HepG2 (cell line): ENCODE measurements at regions not wholly inside any gene's neighbourhood (a gene's known extent, or its start where the extent isn't known, plus 50 kb on each side); places are given as distances from the start of the nearest gene placed in this dataset.

Source experiments
- ATAC-seq: fragments of 200-7000 bp; cut with Tn5 transposase; 3 replicates; pipeline ENCODE4 v1.9.1; 2020; ENCODE audit warnings: mild to moderate bottlenecking, moderate library complexity
- BruUV-seq: library from RNA; stranded (reverse); fragments of 400-500 nt; replicated peaks from 2 replicates; lab custom pipeline; 2021; lab: Mats Ljungman, UMichigan
- CTCF ChIA-PET: fragments of 300-600 bp; formaldehyde crosslinking; extraction: SDS; loops from one replicate; lab custom pipeline; 2021; ENCODE audit warnings: low total read pairs, inconsistent platforms, low intra/inter-chr PET ratio; lab: Yijun Ruan, JAX
- POLR2A ChIA-PET: fragments of 350-600 bp; sonication (Branson Sonifier 250); formaldehyde crosslinking; loops from one replicate; lab custom pipeline; 2020; ENCODE audit warnings: antibody characterized with exemption, inconsistent platforms; lab: Yijun Ruan, JAX
- DNase-seq: peaks from one replicate; pipeline ENCODE4 v3.0.0-alpha.2; 2015; ENCODE audit warnings: low spot score
- FAIRE-seq: peaks from 3 replicates; lab custom pipeline; 2011; peaks lifted over from hg19 to GRCh38; lab: Jason Lieb, UNC
- H2AFZ ChIP-seq: one replicate; pipeline ENCODE4 v1.6.1; 2011; ENCODE audit warnings: low read length, inconsistent platforms
- H3K27ac ChIP-seq: fragments of 300-600 bp; 3 replicates; pipeline ENCODE4 v1.8.0; 2011; ENCODE audit warnings: mixed run types, mild to moderate bottlenecking, mixed read lengths, low read length, inconsistent platforms; ENCODE audit not compliant: insufficient read depth; ENCODE audit errors: extremely low read length
- H3K27me3 ChIP-seq, 2 experiments: fragments of 200-600 bp in 1 of 2; 2 replicates in 1 of 2; 3 replicates in 1 of 2; pipeline versions ENCODE4 v1.6.0 to v1.8.0; 2011; ENCODE audit warnings: low read length in 2 of 2, mild to moderate bottlenecking in 2 of 2, moderate library complexity in 2 of 2, inconsistent platforms in 1 of 2; ENCODE audit not compliant: insufficient read depth in 2 of 2, control insufficient read depth in 1 of 2
- H3K36me3 ChIP-seq, 2 experiments: fragments of 200-600 bp in 1 of 2; replicated peaks in 1 of 2; 2 replicates in 1 of 2; 3 replicates in 1 of 2; pipeline versions ENCODE4 v1.5.1 to v1.8.0; 2011; ENCODE audit warnings: low read length in 2 of 2, inconsistent platforms in 1 of 2; ENCODE audit not compliant: insufficient read depth in 2 of 2, control insufficient read depth in 1 of 2
- H3K4me1 ChIP-seq: 2 replicates; pipeline ENCODE4 v1.5.1; 2012; ENCODE audit warnings: low read length, inconsistent platforms; ENCODE audit not compliant: insufficient read depth
- H3K4me2 ChIP-seq: 2 replicates; pipeline ENCODE4 v1.6.0; 2011; ENCODE audit warnings: low read depth, low read length, inconsistent platforms
- H3K4me3 ChIP-seq, 3 experiments: fragments of 200-600 bp in 1 of 3; sonication (generic), shearing (Covaris generic) in 1 of 3; replicated peaks in 1 of 3; 2 replicates each; pipeline ENCODE4 v1.5.1; 2011 to 2016; ENCODE audit warnings: low read length in 3 of 3, inconsistent platforms in 2 of 3, low read depth in 2 of 3, mild to moderate bottlenecking in 2 of 3, control low read depth in 1 of 3, mixed read lengths in 1 of 3; ENCODE audit not compliant: insufficient read depth in 1 of 3
- H3K79me2 ChIP-seq: one replicate; pipeline ENCODE4 v1.6.1; 2011; ENCODE audit warnings: low read length, inconsistent platforms; ENCODE audit not compliant: insufficient read depth
- H3K9ac ChIP-seq: 2 replicates; pipeline ENCODE4 v1.6.0; 2011; ENCODE audit warnings: mild to moderate bottlenecking, low read depth, low read length, inconsistent platforms; ENCODE audit not compliant: insufficient read depth
- H3K9me3 ChIP-seq: 2 replicates; pipeline ENCODE4 v1.5.1; 2012; ENCODE audit warnings: mild to moderate bottlenecking, low read length
- H4K20me1 ChIP-seq: 2 replicates; pipeline ENCODE4 v1.6.0; 2011; ENCODE audit warnings: inconsistent platforms, mild to moderate bottlenecking, low read length, moderate library complexity; ENCODE audit not compliant: insufficient read depth
- AGO2 ChIP-seq: fragments of 200-400 bp; formaldehyde crosslinking; optimal IDR thresholded peaks from 2 replicates; pipeline ENCODE3; 2017; ENCODE audit warnings: mild to moderate bottlenecking, low read depth, low read length, moderate library complexity
- CC2D1A ChIP-seq: sonication (generic); formaldehyde crosslinking; IDR thresholded peaks from 2 replicates; pipeline ENCODE4 v1.8.1; 2023; ENCODE audit warnings: mild to moderate bottlenecking, missing genetic modification reagents
- HNF4A ChIP-seq: sonication (generic); formaldehyde crosslinking; IDR thresholded peaks from 2 replicates; pipeline ENCODE4 v1.4.0; 2020; ENCODE audit warnings: missing genetic modification reagents
- MYNN ChIP-seq: sonication (generic); formaldehyde crosslinking; IDR thresholded peaks from 2 replicates; pipeline ENCODE4 v1.4.0; 2020; ENCODE audit warnings: mild to moderate bottlenecking, low read depth, missing genetic modification reagents
- NR2F2 ChIP-seq: IDR thresholded peaks from 2 replicates; pipeline ENCODE4 v1.6.1; 2012; ENCODE audit warnings: low read depth, inconsistent platforms, borderline replicate concordance
- SMAD3 ChIP-seq: sonication (generic); formaldehyde crosslinking; IDR thresholded peaks from 2 replicates; pipeline ENCODE4 v1.4.0; 2020; ENCODE audit warnings: missing genetic modification reagents
- SP1 ChIP-seq, 2 experiments: fragments of 450-650 bp in 1 of 2; sonication (generic) in 1 of 2; formaldehyde crosslinking in 1 of 2; IDR thresholded peaks; 2 replicates each; pipeline versions ENCODE4 v1.4.0 to v1.6.1; 2016 to 2020; ENCODE audit warnings: missing genetic modification reagents in 1 of 2
- SYNCRIP ChIP-seq: fragments of 200-400 bp; formaldehyde crosslinking; IDR thresholded peaks from 2 replicates; pipeline ENCODE4 v1.6.1; 2018; ENCODE audit warnings: mild to moderate bottlenecking, low read depth, low read length; ENCODE audit not compliant: insufficient read depth
- THAP11 ChIP-seq: IDR thresholded peaks from 2 replicates; pipeline ENCODE4 v1.6.1; 2016; ENCODE audit warnings: missing biosample characterization, missing genetic modification reagents
- ZMYM3 ChIP-seq: sonication (generic); formaldehyde crosslinking; IDR thresholded peaks from 2 replicates; pipeline ENCODE4 v1.5.1; 2020; ENCODE audit warnings: mild to moderate bottlenecking, missing genetic modification reagents
- ZNF484 ChIP-seq: sonication (generic); formaldehyde crosslinking; IDR thresholded peaks from 2 replicates; pipeline ENCODE4 v1.5.1; 2020; ENCODE audit warnings: mild to moderate bottlenecking, low read depth, missing genetic modification reagents, borderline replicate concordance
- ZNF558 ChIP-seq: sonication (generic); formaldehyde crosslinking; IDR thresholded peaks from 2 replicates; pipeline ENCODE4 v1.9.0; 2022; ENCODE audit warnings: mild to moderate bottlenecking, missing genetic modification reagents, borderline replicate concordance
- ZNF609 ChIP-seq: sonication (generic); formaldehyde crosslinking; IDR thresholded peaks from 2 replicates; pipeline ENCODE4 v1.4.0; 2020; ENCODE audit warnings: mild to moderate bottlenecking, missing genetic modification reagents, borderline replicate concordance
- ZXDC ChIP-seq: sonication (generic); formaldehyde crosslinking; IDR thresholded peaks from 2 replicates; pipeline ENCODE4 v1.5.0; 2020; ENCODE audit warnings: mild to moderate bottlenecking, missing genetic modification reagents
- WGBS: methylation state at CpG from one replicate; pipeline ENCODE4 v1.1.6; 2017; ENCODE audit warnings: low lambda C conversion rate; 5-methylcytosine and 5-hydroxymethylcytosine counted together
- in situ Hi-C: cut with HindIII; loops from 2 replicates; pipeline ENCODE4 v1.10.0; 2017; ENCODE audit warnings: low pct_unique_long_range_greater_than_20kb; ENCODE audit not compliant: extremely low pct_ligation_motif_present
- intact Hi-C: fragments of 100-400 bp; cut with micrococcal nuclease; formaldehyde crosslinking; loops from one replicate; pipeline ENCODE4 v1.10.0; 2022; ENCODE audit not compliant: unreplicated experiment
- TF ChIP-seq, protein P1 (sequence below): IDR thresholded peaks from 2 replicates; pipeline ENCODE4 v1.6.1; 2016; ENCODE audit warnings: missing compliant biosample characterization, missing genetic modification reagents, borderline replicate concordance

DNA sequence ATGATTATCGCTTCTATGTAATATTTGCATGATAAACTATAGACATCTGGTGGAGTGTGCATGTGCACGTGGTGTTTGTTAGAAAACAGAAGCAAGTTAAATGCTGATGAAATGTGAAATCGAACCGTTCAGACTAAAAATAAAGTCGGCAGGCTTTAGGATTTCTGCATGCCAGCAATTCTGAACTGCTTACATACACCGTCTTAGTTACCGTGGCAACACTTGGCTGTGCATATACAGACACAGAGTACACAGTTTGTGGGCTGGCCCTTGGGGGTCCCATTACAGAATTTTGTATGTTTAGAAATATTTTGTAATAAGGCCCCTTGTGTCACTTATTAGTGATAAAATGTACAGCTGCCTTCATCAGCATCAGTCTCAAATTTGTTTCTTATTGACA, 605.5 kb downstream of the RBFOX1 start:
- no peak overlapping the region for H3K4me2 ChIP-seq
- ChIA-PET POLR2A (no interaction called here), CTCF (no interaction called here)
- no peaks in the 10 kb centered on the region for H3K27me3 ChIP-seq
- 16% methylated on average over 7 of the region's 7 CpGs for WGBS
- no peaks in the 10 kb centered on the region for H3K36me3 ChIP-seq
- H3K4me3 ChIP-seq, result no peak overlapping the region
- no peaks in the 10 kb centered on the region for H3K4me1 ChIP-seq
- FAIRE-seq (no peak), DNase-seq (no peak), ATAC-seq (no peak)
- in situ Hi-C loops (no loop called here), intact Hi-C loops (no loop called here)
- BruUV-seq, result no TSS peak
- H2AFZ ChIP-seq, result no peak overlapping the region
- H3K79me2 ChIP-seq, result no peaks in the 10 kb centered on the region
- H3K27ac ChIP-seq, result no peak overlapping the region
- peaks cover 24% of the 10 kb centered on the region for H3K9me3 ChIP-seq
- no peak overlapping the region for H3K9ac ChIP-seq
- H4K20me1 ChIP-seq, result no peaks in the 10 kb centered on the region
- TF ChIP-seq, protein P1, sequence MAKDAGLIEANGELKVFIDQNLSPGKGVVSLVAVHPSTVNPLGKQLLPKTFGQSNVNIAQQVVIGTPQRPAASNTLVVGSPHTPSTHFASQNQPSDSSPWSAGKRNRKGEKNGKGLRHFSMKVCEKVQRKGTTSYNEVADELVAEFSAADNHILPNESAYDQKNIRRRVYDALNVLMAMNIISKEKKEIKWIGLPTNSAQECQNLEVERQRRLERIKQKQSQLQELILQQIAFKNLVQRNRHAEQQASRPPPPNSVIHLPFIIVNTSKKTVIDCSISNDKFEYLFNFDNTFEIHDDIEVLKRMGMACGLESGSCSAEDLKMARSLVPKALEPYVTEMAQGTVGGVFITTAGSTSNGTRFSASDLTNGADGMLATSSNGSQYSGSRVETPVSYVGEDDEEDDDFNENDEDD (CRISPR knock-in tag), result no peak
- TF ChIP-seq ZMYM3, result no peak
- TF ChIP-seq SP1 (IDR thresholded peaks at IDR 0.05), result no peak
- no peak for TF ChIP-seq SP1 (CRISPR knock-in tag; IDR thresholded peaks at IDR 0.05)
- TF ChIP-seq ZNF609 (CRISPR knock-in tag), result no peak
- no peak for TF ChIP-seq MYNN
- no peak for TF ChIP-seq HNF4A
- TF ChIP-seq SYNCRIP, result no peak
- TF ChIP-seq SMAD3 (CRISPR knock-in tag), result no peak
- TF ChIP-seq ZXDC (CRISPR knock-in tag), result no peak
- TF ChIP-seq ZNF484, result no peak
- no peak for TF ChIP-seq CC2D1A
- no peak for TF ChIP-seq THAP11 (CRISPR knock-in tag)
- no peak for TF ChIP-seq NR2F2
- no peak for TF ChIP-seq AGO2
- no peak for TF ChIP-seq ZNF558 (CRISPR knock-in tag)
